ENCODE measurements at regions not wholly inside any gene's neighbourhood (a gene's known extent, or its start where the extent isn't known, plus 50 kb on each side); places are given as distances from the start of the nearest gene placed in this dataset.

DNA sequence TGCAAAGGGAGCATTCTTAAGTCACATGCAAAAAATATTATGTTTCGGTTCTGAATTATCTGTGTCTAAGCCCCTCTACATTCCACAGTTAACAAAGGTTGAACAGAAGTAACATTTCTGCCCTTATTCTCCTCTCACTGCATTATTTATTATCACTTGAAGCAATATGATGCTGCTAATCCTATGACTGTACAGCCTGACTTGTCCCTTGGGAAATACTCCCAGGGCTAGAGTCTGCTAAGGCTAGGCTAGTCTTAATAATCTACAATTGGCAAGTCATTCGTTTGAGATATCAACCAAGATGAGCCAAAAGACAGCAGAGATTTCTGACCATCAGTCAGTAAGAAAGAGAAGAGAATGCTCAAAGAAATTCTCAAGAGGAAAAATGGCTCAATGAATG lies 226.9 kb upstream of the HCCS start:
- TF ChIP-seq EZH2phosphoT487 (IDR thresholded peaks at IDR 0.05), result no peak
- TF ChIP-seq, protein P1, sequence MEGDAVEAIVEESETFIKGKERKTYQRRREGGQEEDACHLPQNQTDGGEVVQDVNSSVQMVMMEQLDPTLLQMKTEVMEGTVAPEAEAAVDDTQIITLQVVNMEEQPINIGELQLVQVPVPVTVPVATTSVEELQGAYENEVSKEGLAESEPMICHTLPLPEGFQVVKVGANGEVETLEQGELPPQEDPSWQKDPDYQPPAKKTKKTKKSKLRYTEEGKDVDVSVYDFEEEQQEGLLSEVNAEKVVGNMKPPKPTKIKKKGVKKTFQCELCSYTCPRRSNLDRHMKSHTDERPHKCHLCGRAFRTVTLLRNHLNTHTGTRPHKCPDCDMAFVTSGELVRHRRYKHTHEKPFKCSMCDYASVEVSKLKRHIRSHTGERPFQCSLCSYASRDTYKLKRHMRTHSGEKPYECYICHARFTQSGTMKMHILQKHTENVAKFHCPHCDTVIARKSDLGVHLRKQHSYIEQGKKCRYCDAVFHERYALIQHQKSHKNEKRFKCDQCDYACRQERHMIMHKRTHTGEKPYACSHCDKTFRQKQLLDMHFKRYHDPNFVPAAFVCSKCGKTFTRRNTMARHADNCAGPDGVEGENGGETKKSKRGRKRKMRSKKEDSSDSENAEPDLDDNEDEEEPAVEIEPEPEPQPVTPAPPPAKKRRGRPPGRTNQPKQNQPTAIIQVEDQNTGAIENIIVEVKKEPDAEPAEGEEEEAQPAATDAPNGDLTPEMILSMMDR (IDR thresholded peaks at IDR 0.05), result no peak

Measured in neural progenitor cell (in vitro differentiated cells).